HCT116 (cell line): ENCODE measurements at regions not wholly inside any gene's neighbourhood (a gene's known extent, or its start where the extent isn't known, plus 50 kb on each side); places are given as distances from the start of the nearest gene placed in this dataset.

Experiments
- ATAC-seq: fragments of 200-7000 bp; cut with Tn5 transposase; 2 replicates; pipeline ENCODE4 v1.9.1; 2020; ENCODE audit warnings: mild to moderate bottlenecking, moderate library complexity
- BruUV-seq: library from RNA; stranded (reverse); fragments of 400-500 nt; replicated peaks from 2 replicates; lab custom pipeline; 2021; lab: Mats Ljungman, UMichigan
- CTCF ChIA-PET: fragments of 300-600 bp; sonication (Branson Sonifier 250); formaldehyde crosslinking; loops from one replicate; lab custom pipeline; 2021; ENCODE audit warnings: antibody characterized with exemption; lab: Charles Lee
- POLR2A ChIA-PET: fragments of 300-600, 350-600 bp; sonication (Branson Sonifier 250); formaldehyde crosslinking; loops from one replicate; lab custom pipeline; 2021; ENCODE audit warnings: antibody characterized with exemption; lab: Charles Lee
- RAD21 ChIA-PET, 2 experiments: fragments of 300-600 bp; sonication (Branson Sonifier 250); formaldehyde crosslinking; loops; one replicate each; lab custom pipeline; 2023; ENCODE audit warnings: low total read pairs in 2 of 2; ENCODE audit not compliant: uncharacterized antibody in 2 of 2, unreplicated experiment in 2 of 2, low non-redundant PET in 1 of 2; lab: Charles Lee
- DNase-seq: peaks from one replicate; pipeline ENCODE4 v3.0.0-alpha.2; 2010; ENCODE audit warnings: low read depth, low spot score
- H2AFZ ChIP-seq: fragments of 200-600 bp; shearing (Covaris generic), sonication (generic); 2 replicates; pipeline ENCODE4 v1.6.1; 2017; ENCODE audit warnings: low read depth, mixed run types, mixed read lengths, antibody characterized with exemption, low read length; ENCODE audit not compliant: poor library complexity, severe bottlenecking
- H3K27ac ChIP-seq: 2 replicates; pipeline ENCODE4 v1.5.1; 2012; ENCODE audit warnings: low read depth, low read length
- H3K27me3 ChIP-seq: fragments of 200-600 bp; sonication (generic); 2 replicates; pipeline ENCODE4 v1.6.1; 2016; ENCODE audit warnings: mixed run types, low read length, mixed read lengths; ENCODE audit not compliant: insufficient read depth
- H3K36me3 ChIP-seq, 2 experiments: fragments of 200-500 bp in 1 of 2; fragments of 200-600 bp in 1 of 2; sonication (Bioruptor generic) in 1 of 2; sonication (generic) in 1 of 2; 2 replicates each; pipeline versions ENCODE4 v1.5.1 to v1.6.1; 2014 to 2016; ENCODE audit warnings: low read length in 2 of 2, inconsistent platforms in 1 of 2, mixed read lengths in 1 of 2, mixed run types in 1 of 2; ENCODE audit not compliant: insufficient read depth in 2 of 2, control insufficient read depth in 1 of 2
- H3K4me1 ChIP-seq, 2 experiments: fragments of 200-600 bp in 1 of 2; sonication (generic) in 1 of 2; 2 replicates each; pipeline versions ENCODE4 v1.5.1 to v1.6.1; 2012 to 2017; ENCODE audit warnings: low read length in 2 of 2, inconsistent platforms in 1 of 2, mild to moderate bottlenecking in 1 of 2, mixed read lengths in 1 of 2, mixed run types in 1 of 2, moderate library complexity in 1 of 2; ENCODE audit not compliant: insufficient read depth in 2 of 2, control insufficient read depth in 1 of 2
- H3K4me2 ChIP-seq: fragments of 200-600 bp; sonication (generic); 2 replicates; pipeline ENCODE4 v1.6.1; 2017; ENCODE audit warnings: mixed run types, low read length, mixed read lengths
- H3K4me3 ChIP-seq, 2 experiments: fragments of 200-600 bp in 1 of 2; sonication (generic) in 1 of 2; replicated peaks in 1 of 2; 2 replicates each; pipeline ENCODE4 v1.5.1; 2011 to 2016; ENCODE audit warnings: low read length in 2 of 2, control low read depth in 1 of 2, low read depth in 1 of 2, mild to moderate bottlenecking in 1 of 2, mixed read lengths in 1 of 2, mixed run types in 1 of 2
- H3K79me2 ChIP-seq: fragments of 200-600 bp; sonication (generic); 2 replicates; pipeline ENCODE4 v1.6.1; 2017; ENCODE audit warnings: mild to moderate bottlenecking, mixed run types, low read length, moderate library complexity, mixed read lengths; ENCODE audit not compliant: insufficient read depth
- H3K9ac ChIP-seq: fragments of 200-600 bp; sonication (generic); 2 replicates; pipeline ENCODE4 v1.6.1; 2016; ENCODE audit warnings: low read length, mixed read lengths
- H3K9me2 ChIP-seq: fragments of 200-600 bp; sonication (generic), shearing (Covaris generic); 2 replicates; pipeline ENCODE4 v1.6.1; 2017; ENCODE audit warnings: mixed run types, mild to moderate bottlenecking, moderate library complexity; ENCODE audit not compliant: insufficient read depth
- H3K9me3 ChIP-seq, 2 experiments: fragments of 200-500 bp in 1 of 2; fragments of 200-600 bp in 1 of 2; sonication (Bioruptor generic) in 1 of 2; sonication (generic) in 1 of 2; 2 replicates each; pipeline ENCODE4 v1.6.1; 2014 to 2017; ENCODE audit warnings: low read length in 2 of 2, mixed read lengths in 2 of 2, inconsistent platforms in 1 of 2, low read depth in 1 of 2, mild to moderate bottlenecking in 1 of 2, mixed run types in 1 of 2, moderate library complexity in 1 of 2; ENCODE audit not compliant: control insufficient read depth in 1 of 2, insufficient read depth in 1 of 2
- H4K20me1 ChIP-seq: fragments of 200-600 bp; sonication (generic), shearing (Covaris generic); 2 replicates; pipeline ENCODE4 v1.6.1; 2017; ENCODE audit warnings: mixed run types, mild to moderate bottlenecking, moderate library complexity; ENCODE audit not compliant: insufficient read depth
- CBX3 ChIP-seq: IDR thresholded peaks from 2 replicates; pipeline ENCODE4 v1.6.1; 2012; ENCODE audit warnings: low read depth
- ELF1 ChIP-seq: IDR thresholded peaks from 2 replicates; pipeline ENCODE4 v1.6.1; 2012; ENCODE audit warnings: low read depth, borderline replicate concordance
- EZH2 ChIP-seq: fragments of 200-600 bp; sonication (generic); IDR thresholded peaks from 2 replicates; pipeline ENCODE4 v1.6.1; 2017; ENCODE audit warnings: antibody characterized with exemption, mixed run types
- EZH2phosphoT487 ChIP-seq: fragments of 200-600 bp; IDR thresholded peaks from 2 replicates; pipeline ENCODE4 v1.6.1; 2018; ENCODE audit warnings: antibody characterized with exemption, borderline replicate concordance
- POLR2A ChIP-seq: IDR thresholded peaks from 2 replicates; pipeline ENCODE4 v1.7.0; 2011; ENCODE audit warnings: borderline replicate concordance; ENCODE audit not compliant: insufficient read depth, insufficient read length; ENCODE audit errors: extremely low read depth
- POLR2AphosphoS5 ChIP-seq: IDR thresholded peaks from 2 replicates; pipeline ENCODE4 v1.6.1; 2011; ENCODE audit warnings: mild to moderate bottlenecking, low read depth, low read length, moderate library complexity
- RAD21 ChIP-seq: IDR thresholded peaks from 2 replicates; pipeline ENCODE4 v1.6.1; 2012; ENCODE audit warnings: low read depth, mild to moderate bottlenecking
- SIN3A ChIP-seq: IDR thresholded peaks from 2 replicates; pipeline ENCODE4 v1.6.1; 2012; ENCODE audit warnings: low read depth
- TCF7L2 ChIP-seq: IDR thresholded peaks from 2 replicates; pipeline ENCODE4 v1.7.0; 2011; ENCODE audit warnings: borderline replicate concordance, inconsistent platforms; ENCODE audit not compliant: insufficient read depth, insufficient read length; ENCODE audit errors: extremely low read depth
- ZNF274 ChIP-seq: fragments of 200-500 bp; sonication (Bioruptor generic); IDR thresholded peaks from 2 replicates; pipeline ENCODE4 v1.6.1; 2014; ENCODE audit warnings: mild to moderate bottlenecking, low read depth, low read length, inconsistent platforms
- intact Hi-C: fragments of 100-400 bp; cut with micrococcal nuclease; formaldehyde crosslinking; loops from 2 replicates; pipeline ENCODE4 v1.10.0; 2022
- TF ChIP-seq, protein P1 (sequence below): IDR thresholded peaks from 2 replicates; pipeline ENCODE4 v1.6.1; 2012
- TF ChIP-seq, protein P2 (sequence below): IDR thresholded peaks from 2 replicates; pipeline ENCODE4 v1.6.1; 2012; ENCODE audit warnings: low read depth
- TF ChIP-seq, protein P3 (sequence below): IDR thresholded peaks from 2 replicates; pipeline ENCODE4 v1.6.1; 2012

DNA sequence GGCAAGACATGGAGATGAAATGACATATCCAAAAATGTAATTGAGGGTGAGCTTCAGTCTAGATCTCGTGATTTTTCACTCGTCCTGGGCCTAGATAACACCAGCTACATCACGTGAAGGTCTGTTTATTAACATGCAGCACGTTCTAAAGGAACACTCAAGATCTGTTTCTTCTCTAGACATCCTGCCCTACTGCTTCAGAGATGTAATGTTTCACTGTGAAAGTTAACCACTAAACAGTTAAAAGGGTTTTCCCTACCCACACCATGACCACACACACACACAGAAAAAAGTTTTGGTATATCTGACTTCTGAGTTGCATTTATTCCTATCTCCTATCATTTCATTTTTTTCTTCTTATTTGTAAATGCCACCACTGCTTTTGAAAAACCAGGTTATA lies 52.3 kb upstream of the SMIM31 start:
- Histone ChIP-seq H3K79me2 (no peaks in the 10 kb centered on the region), H3K9me3 (no peaks in the 10 kb centered on the region), H3K4me3 (no peak overlapping the region), H4K20me1 (no peaks in the 10 kb centered on the region), H3K27me3 (no peaks in the 10 kb centered on the region), H3K36me3 (no peaks in the 10 kb centered on the region), H3K4me1 (no peaks in the 10 kb centered on the region; a peak in 1 of 4 replicates), H3K9ac (no peak overlapping the region), H3K27ac (no peak overlapping the region), H3K4me2 (no peak overlapping the region), H2AFZ (no peak overlapping the region), H3K9me2 (no peaks in the 10 kb centered on the region)
- POLR2A ChIA-PET: no interaction called here
- CTCF ChIA-PET: interaction anchor here (1.5 kb wide), 1 partner anchor 25 kb away, joined by 3 read pairs; no protein-coding TSS in a partner anchor
- RAD21 ChIA-PET: no interaction called here
- no peak for DNase-seq
- intact Hi-C loops: no loop called here
- no TSS peak for BruUV-seq
- ATAC-seq: no peak
- TF ChIP-seq CBX3: no peak
- TF ChIP-seq, protein P1, sequence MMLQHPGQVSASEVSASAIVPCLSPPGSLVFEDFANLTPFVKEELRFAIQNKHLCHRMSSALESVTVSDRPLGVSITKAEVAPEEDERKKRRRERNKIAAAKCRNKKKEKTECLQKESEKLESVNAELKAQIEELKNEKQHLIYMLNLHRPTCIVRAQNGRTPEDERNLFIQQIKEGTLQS: no peak
- TF ChIP-seq, protein P2, sequence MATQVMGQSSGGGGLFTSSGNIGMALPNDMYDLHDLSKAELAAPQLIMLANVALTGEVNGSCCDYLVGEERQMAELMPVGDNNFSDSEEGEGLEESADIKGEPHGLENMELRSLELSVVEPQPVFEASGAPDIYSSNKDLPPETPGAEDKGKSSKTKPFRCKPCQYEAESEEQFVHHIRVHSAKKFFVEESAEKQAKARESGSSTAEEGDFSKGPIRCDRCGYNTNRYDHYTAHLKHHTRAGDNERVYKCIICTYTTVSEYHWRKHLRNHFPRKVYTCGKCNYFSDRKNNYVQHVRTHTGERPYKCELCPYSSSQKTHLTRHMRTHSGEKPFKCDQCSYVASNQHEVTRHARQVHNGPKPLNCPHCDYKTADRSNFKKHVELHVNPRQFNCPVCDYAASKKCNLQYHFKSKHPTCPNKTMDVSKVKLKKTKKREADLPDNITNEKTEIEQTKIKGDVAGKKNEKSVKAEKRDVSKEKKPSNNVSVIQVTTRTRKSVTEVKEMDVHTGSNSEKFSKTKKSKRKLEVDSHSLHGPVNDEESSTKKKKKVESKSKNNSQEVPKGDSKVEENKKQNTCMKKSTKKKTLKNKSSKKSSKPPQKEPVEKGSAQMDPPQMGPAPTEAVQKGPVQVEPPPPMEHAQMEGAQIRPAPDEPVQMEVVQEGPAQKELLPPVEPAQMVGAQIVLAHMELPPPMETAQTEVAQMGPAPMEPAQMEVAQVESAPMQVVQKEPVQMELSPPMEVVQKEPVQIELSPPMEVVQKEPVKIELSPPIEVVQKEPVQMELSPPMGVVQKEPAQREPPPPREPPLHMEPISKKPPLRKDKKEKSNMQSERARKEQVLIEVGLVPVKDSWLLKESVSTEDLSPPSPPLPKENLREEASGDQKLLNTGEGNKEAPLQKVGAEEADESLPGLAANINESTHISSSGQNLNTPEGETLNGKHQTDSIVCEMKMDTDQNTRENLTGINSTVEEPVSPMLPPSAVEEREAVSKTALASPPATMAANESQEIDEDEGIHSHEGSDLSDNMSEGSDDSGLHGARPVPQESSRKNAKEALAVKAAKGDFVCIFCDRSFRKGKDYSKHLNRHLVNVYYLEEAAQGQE: no peak
- no peak for TF ChIP-seq ZNF274
- no peak for TF ChIP-seq POLR2AphosphoS5
- no peak for TF ChIP-seq RAD21
- no peak for TF ChIP-seq SIN3A
- TF ChIP-seq TCF7L2: no peak
- TF ChIP-seq, protein P3, sequence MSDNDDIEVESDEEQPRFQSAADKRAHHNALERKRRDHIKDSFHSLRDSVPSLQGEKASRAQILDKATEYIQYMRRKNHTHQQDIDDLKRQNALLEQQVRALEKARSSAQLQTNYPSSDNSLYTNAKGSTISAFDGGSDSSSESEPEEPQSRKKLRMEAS: no peak
- no peak for TF ChIP-seq EZH2
- TF ChIP-seq POLR2A: no peak
- no peak for TF ChIP-seq ELF1
- TF ChIP-seq EZH2phosphoT487: no peak
